GM19023 (cell line): ENCODE measurements at regions not wholly inside any gene's neighbourhood (a gene's known extent, or its start where the extent isn't known, plus 50 kb on each side); places are given as distances from the start of the nearest gene placed in this dataset.
"Not testable (repeated sequence)": the region's sequence is repeated elsewhere in the genome, so short reads cannot be mapped to it uniquely, and the experiment has no call there.

Experiments
- ATAC-seq: cut with Tn5 transposase; IDR thresholded peaks from one replicate; pipeline ENCODE4 v1.9.1; 2021; ENCODE audit warnings: mild to moderate bottlenecking, moderate library complexity; ENCODE audit not compliant: unreplicated experiment

- ATAC-seq, result no peak
Observed at GRCh38 chr3:162702768-162703385, 1206.3 kb downstream of the OTOL1 start.

GRCh38 chr3:162704238-162704637 is 1207.6 kb downstream of the OTOL1 start:
- ATAC-seq, result no peak

- ATAC-seq, result no peak
Observed at GRCh38 chr3:162704799-162705385, 1208.3 kb downstream of the OTOL1 start.

GRCh38 chr3:162708394-162708793 is 1211.8 kb downstream of the OTOL1 start:
- not testable (repeated sequence) for ATAC-seq

- not testable (repeated sequence) for ATAC-seq
Observed at GRCh38 chr3:162708942-162709706, 1212.5 kb downstream of the OTOL1 start.

- ATAC-seq, result no peak
Observed at GRCh38 chr3:162710332-162711112, 1213.9 kb downstream of the OTOL1 start.

GRCh38 chr3:162717074-162717473 is 1220.5 kb downstream of the OTOL1 start:
- ATAC-seq, result not testable (repeated sequence)

- no peak for ATAC-seq
Observed at GRCh38 chr3:162718697-162719096, 1222.1 kb downstream of the OTOL1 start.

GRCh38 chr3:162719684-162720341 is 1223.2 kb downstream of the OTOL1 start:
- no peak for ATAC-seq

GRCh38 chr3:162721736-162722135 is 1225.1 kb downstream of the OTOL1 start:
- ATAC-seq, result no peak

GRCh38 chr3:162722337-162722736 is 1225.7 kb downstream of the OTOL1 start:
- no peak for ATAC-seq

GRCh38 chr3:162722796-162723195 is 1226.2 kb downstream of the OTOL1 start:
- ATAC-seq, result not testable (repeated sequence)

- ATAC-seq, result no peak
Observed at GRCh38 chr3:162729686-162730085, 1233.1 kb downstream of the OTOL1 start.

GRCh38 chr3:162731961-162732360 is 1235.4 kb downstream of the OTOL1 start:
- ATAC-seq, result not testable (repeated sequence)

- no peak for ATAC-seq
Observed at GRCh38 chr3:162738784-162739183, 1242.2 kb downstream of the OTOL1 start.

GRCh38 chr3:162740941-162741596 is 1244.5 kb downstream of the OTOL1 start:
- ATAC-seq, result no peak

- no peak for ATAC-seq
Observed at GRCh38 chr3:162742159-162742717, 1245.6 kb downstream of the OTOL1 start.

- no peak for ATAC-seq
Observed at GRCh38 chr3:162743091-162743490, 1246.5 kb downstream of the OTOL1 start.

GRCh38 chr3:162760789-162761188 is 1264.2 kb downstream of the OTOL1 start:
- no peak for ATAC-seq
